ENCODE measurements at regions not wholly inside any gene's neighbourhood (a gene's known extent, or its start where the extent isn't known, plus 50 kb on each side); places are given as distances from the start of the nearest gene placed in this dataset.

- Histone ChIP-seq H3K27me3 (ENCODE audit: insufficient read depth, low read depth) (no peaks in the 10 kb centered on the region), H3K4me2 (no peak overlapping the region), H3K79me2 (ENCODE audit: insufficient read depth, low read depth) (no peaks in the 10 kb centered on the region), H3K4me3 (IDR thresholded peaks at IDR 0.05; ENCODE audit: insufficient read depth, low read depth, low read length) (no peak overlapping the region), H2AFZ (ENCODE audit: low read depth) (no peak overlapping the region), H3K4me1 (ENCODE audit: low read depth, poor library complexity, severe bottlenecking) (no peaks in the 10 kb centered on the region), H3K27ac (no peak overlapping the region), H3K9ac (no peak overlapping the region), H4K20me1 (ENCODE audit: insufficient read depth) (no peaks in the 10 kb centered on the region), H3K36me3 (ENCODE audit: insufficient read depth) (no peaks in the 10 kb centered on the region)
- no peak for TF ChIP-seq CTCF (conservative IDR thresholded peaks at IDR 0.05; ENCODE audit: low read depth, low read length)
These were observed 125.3 kb upstream of the SPTLC3 start for GRCh38 chr20:12883507-12883885.

- Histone ChIP-seq H3K27ac (no peak overlapping the region), H2AFZ (ENCODE audit: low read depth) (no peak overlapping the region), H3K79me2 (ENCODE audit: insufficient read depth, low read depth) (no peaks in the 10 kb centered on the region), H3K9ac (no peak overlapping the region), H4K20me1 (ENCODE audit: insufficient read depth) (no peaks in the 10 kb centered on the region), H3K4me1 (ENCODE audit: low read depth, poor library complexity, severe bottlenecking) (no peaks in the 10 kb centered on the region), H3K4me3 (IDR thresholded peaks at IDR 0.05; ENCODE audit: insufficient read depth, low read depth, low read length) (no peak overlapping the region), H3K36me3 (ENCODE audit: insufficient read depth) (no peaks in the 10 kb centered on the region), H3K27me3 (ENCODE audit: insufficient read depth, low read depth) (no peaks in the 10 kb centered on the region), H3K4me2 (no peak overlapping the region)
- TF ChIP-seq CTCF (conservative IDR thresholded peaks at IDR 0.05; ENCODE audit: low read depth, low read length), result no peak
These were observed 122.0 kb upstream of the SPTLC3 start for GRCh38 chr20:12886618-12887363.

- H2AFZ ChIP-seq (ENCODE audit: low read depth), result no peak overlapping the region
- H3K27me3 ChIP-seq (ENCODE audit: insufficient read depth, low read depth), result no peaks in the 10 kb centered on the region
- no peak overlapping the region for H3K27ac ChIP-seq
- H3K79me2 ChIP-seq (ENCODE audit: insufficient read depth, low read depth), result no peaks in the 10 kb centered on the region
- H4K20me1 ChIP-seq (ENCODE audit: insufficient read depth), result no peaks in the 10 kb centered on the region
- H3K4me1 ChIP-seq (ENCODE audit: low read depth, poor library complexity, severe bottlenecking), result no peaks in the 10 kb centered on the region
- H3K4me3 ChIP-seq (IDR thresholded peaks at IDR 0.05; ENCODE audit: insufficient read depth, low read depth, low read length), result no peak overlapping the region
- no peak overlapping the region for H3K4me2 ChIP-seq
- H3K36me3 ChIP-seq (ENCODE audit: insufficient read depth), result no peaks in the 10 kb centered on the region
- no peak overlapping the region for H3K9ac ChIP-seq
- no peak for TF ChIP-seq CTCF (conservative IDR thresholded peaks at IDR 0.05; ENCODE audit: low read depth, low read length)
These were observed 117.1 kb upstream of the SPTLC3 start for GRCh38 chr20:12891643-12892042.

- H4K20me1 ChIP-seq (ENCODE audit: insufficient read depth), result no peaks in the 10 kb centered on the region
- TF ChIP-seq CTCF (conservative IDR thresholded peaks at IDR 0.05; ENCODE audit: low read depth, low read length), result no peak
These were observed 115.8 kb upstream of the SPTLC3 start for GRCh38 chr20:12893019-12893418.

More at GRCh38 chr20:12893019-12893418, 115.8 kb upstream of the SPTLC3 start:
- no peak overlapping the region for H2AFZ ChIP-seq (ENCODE audit: low read depth)
- H3K27ac ChIP-seq, result no peak overlapping the region
- no peaks in the 10 kb centered on the region for H3K36me3 ChIP-seq (ENCODE audit: insufficient read depth)
- H3K4me3 ChIP-seq (IDR thresholded peaks at IDR 0.05; ENCODE audit: insufficient read depth, low read depth, low read length), result no peak overlapping the region
- no peaks in the 10 kb centered on the region for H3K79me2 ChIP-seq (ENCODE audit: insufficient read depth, low read depth)
- no peak overlapping the region for H3K4me2 ChIP-seq
- no peaks in the 10 kb centered on the region for H3K27me3 ChIP-seq (ENCODE audit: insufficient read depth, low read depth)
- no peak overlapping the region for H3K9ac ChIP-seq
- no peaks in the 10 kb centered on the region for H3K4me1 ChIP-seq (ENCODE audit: low read depth, poor library complexity, severe bottlenecking)

All from KMS-11 (cell line).